ENCODE measurements at regions not wholly inside any gene's neighbourhood (a gene's known extent, or its start where the extent isn't known, plus 50 kb on each side); places are given as distances from the start of the nearest gene placed in this dataset.
"Not testable (repeated sequence)": the region's sequence is repeated elsewhere in the genome, so short reads cannot be mapped to it uniquely, and the experiment has no call there.

DNA sequence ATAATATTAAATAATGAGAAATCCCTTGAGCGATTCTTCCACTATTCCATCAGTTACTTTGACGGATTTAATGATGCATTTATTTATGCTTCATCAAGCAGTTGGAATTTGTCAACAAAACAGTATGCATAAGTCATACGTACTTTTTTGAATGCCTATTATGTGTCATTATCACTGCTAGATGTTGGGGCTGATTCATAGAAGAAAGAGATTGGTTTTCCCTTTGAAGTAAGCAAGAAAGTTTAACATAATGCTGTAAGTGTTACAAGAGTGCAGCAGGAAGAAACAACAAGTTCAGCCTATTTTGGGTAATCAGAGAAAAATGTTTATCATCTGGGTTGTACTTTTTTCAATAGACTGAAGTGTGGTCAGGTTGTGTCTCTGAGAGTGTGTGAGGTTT, 121.2 kb upstream of the RANBP3L start:
- Mint-ChIP-seq H3K9me3 (no peaks in the 10 kb centered on the region), H3K27ac (no peak overlapping the region), H3K27me3 (ENCODE audit: low read depth) (peaks cover 7% of the 10 kb centered on the region), H3K36me3 (ENCODE audit: low read depth) (no peaks in the 10 kb centered on the region), H3K4me3 (no peak overlapping the region), H3K4me1 (ENCODE audit: low read depth) (peaks cover 10% of the 10 kb centered on the region)
- DNase-seq (ENCODE audit: low spot score): no peak

GRCh38 chr5:36423578-36424307, 122.0 kb upstream of the RANBP3L start:
- Mint-ChIP-seq H3K36me3 (ENCODE audit: low read depth) (no peaks in the 10 kb centered on the region), H3K9me3 (no peaks in the 10 kb centered on the region), H3K27me3 (ENCODE audit: low read depth) (peaks cover 13% of the 10 kb centered on the region), H3K4me3 (no peak overlapping the region), H3K4me1 (ENCODE audit: low read depth) (peaks cover 10% of the 10 kb centered on the region), H3K27ac (no peak overlapping the region)
- DNase-seq (ENCODE audit: low spot score): no peak

- not testable (repeated sequence) for H3K27ac Mint-ChIP-seq; DNase-seq (ENCODE audit: low spot score); H3K4me3 Mint-ChIP-seq; H3K36me3 Mint-ChIP-seq (ENCODE audit: low read depth); H3K9me3 Mint-ChIP-seq; H3K4me1 Mint-ChIP-seq (ENCODE audit: low read depth)
- H3K27me3 Mint-ChIP-seq (ENCODE audit: low read depth): peaks cover 26% of the 10 kb centered on the region
Observed at GRCh38 chr5:36426070-36426469, 124.4 kb upstream of the RANBP3L start.

DNA sequence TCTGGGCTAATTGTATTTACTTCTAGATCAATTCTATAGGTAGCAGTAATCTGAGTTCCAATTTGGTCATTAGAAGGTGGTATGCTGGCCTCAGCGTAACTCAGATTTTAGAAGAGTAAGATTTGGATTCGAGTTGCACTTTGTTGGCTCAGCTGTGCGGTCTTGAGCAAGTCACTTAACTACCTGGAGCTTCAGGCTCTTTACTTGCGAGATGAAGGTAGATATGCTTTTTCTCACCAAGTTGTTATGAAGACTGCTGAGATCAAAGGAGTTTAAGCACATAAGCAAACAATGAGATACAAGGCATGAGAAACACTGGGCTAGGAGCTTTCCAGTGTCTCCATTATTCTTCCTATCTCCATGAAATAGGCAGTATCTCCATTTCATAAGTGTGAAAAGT, 133.8 kb upstream of the RANBP3L start:
- Mint-ChIP-seq H3K4me1 (ENCODE audit: low read depth) (no peaks in the 10 kb centered on the region), H3K27ac (no peak overlapping the region), H3K4me3 (no peak overlapping the region), H3K27me3 (ENCODE audit: low read depth) (peaks cover 18% of the 10 kb centered on the region), H3K9me3 (no peaks in the 10 kb centered on the region), H3K36me3 (ENCODE audit: low read depth) (no peaks in the 10 kb centered on the region)
- DNase-seq (ENCODE audit: low spot score): no peak

DNA sequence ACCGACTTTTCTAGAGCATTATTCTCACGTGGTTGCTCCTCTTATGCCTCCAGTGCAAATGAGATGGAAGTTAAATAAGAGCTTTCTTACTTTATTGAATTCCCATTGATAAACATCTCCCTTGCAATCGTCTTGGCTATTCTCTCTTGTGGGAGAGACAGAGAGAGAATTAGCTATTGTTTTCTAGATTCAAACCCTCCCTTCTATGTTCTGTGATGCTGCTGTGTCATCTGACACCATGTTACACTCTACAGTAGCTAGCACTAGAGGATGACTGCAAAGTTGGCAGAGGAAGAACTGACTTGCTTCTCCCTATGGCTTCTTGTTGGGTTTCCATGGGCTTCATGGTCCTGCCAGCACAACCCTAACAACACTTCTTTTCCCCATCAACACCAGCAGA, 134.6 kb upstream of the RANBP3L start:
- Mint-ChIP-seq H3K27ac (no peak overlapping the region), H3K36me3 (ENCODE audit: low read depth) (no peaks in the 10 kb centered on the region), H3K4me3 (no peak overlapping the region), H3K9me3 (no peaks in the 10 kb centered on the region), H3K27me3 (ENCODE audit: low read depth) (peaks cover 15% of the 10 kb centered on the region), H3K4me1 (ENCODE audit: low read depth) (peaks cover 3% of the 10 kb centered on the region)
- DNase-seq (ENCODE audit: low spot score): no peak

GRCh38 chr5:36438765-36439561, 137.3 kb upstream of the RANBP3L start:
- DNase-seq (ENCODE audit: low spot score): no peak
- Mint-ChIP-seq H3K27ac (no peak overlapping the region), H3K4me3 (no peak overlapping the region), H3K9me3 (no peaks in the 10 kb centered on the region), H3K4me1 (ENCODE audit: low read depth) (peaks cover 16% of the 10 kb centered on the region), H3K36me3 (ENCODE audit: low read depth) (no peaks in the 10 kb centered on the region), H3K27me3 (ENCODE audit: low read depth) (peaks cover 15% of the 10 kb centered on the region)

DNA sequence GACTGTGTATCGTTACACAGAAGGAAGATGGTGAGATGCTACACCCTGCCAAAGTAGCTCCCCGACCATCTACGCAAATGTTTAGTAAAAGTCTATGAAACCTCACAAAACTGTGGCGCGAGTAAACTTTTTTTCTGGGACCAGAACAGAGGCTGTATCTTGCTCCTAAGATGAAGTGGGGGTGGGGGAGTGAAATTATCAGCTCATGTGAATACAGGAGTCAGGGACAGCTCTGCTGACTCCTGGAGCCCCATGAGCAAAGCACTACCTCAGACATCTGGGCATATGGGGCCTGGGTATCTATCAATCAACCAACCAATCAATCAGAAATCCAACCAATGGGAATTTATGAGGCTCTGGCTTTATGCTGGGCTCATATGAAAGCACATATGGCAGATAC, 138.6 kb upstream of the RANBP3L start:
- no peak for DNase-seq (ENCODE audit: low spot score)
- no peaks in the 10 kb centered on the region for H3K9me3 Mint-ChIP-seq
- H3K4me1 Mint-ChIP-seq (ENCODE audit: low read depth): peaks cover 16% of the 10 kb centered on the region
- no peak overlapping the region for H3K27ac Mint-ChIP-seq
- no peaks in the 10 kb centered on the region for H3K36me3 Mint-ChIP-seq (ENCODE audit: low read depth)
- peaks cover 12% of the 10 kb centered on the region for H3K27me3 Mint-ChIP-seq (ENCODE audit: low read depth)
- H3K4me3 Mint-ChIP-seq: no peak overlapping the region

DNA sequence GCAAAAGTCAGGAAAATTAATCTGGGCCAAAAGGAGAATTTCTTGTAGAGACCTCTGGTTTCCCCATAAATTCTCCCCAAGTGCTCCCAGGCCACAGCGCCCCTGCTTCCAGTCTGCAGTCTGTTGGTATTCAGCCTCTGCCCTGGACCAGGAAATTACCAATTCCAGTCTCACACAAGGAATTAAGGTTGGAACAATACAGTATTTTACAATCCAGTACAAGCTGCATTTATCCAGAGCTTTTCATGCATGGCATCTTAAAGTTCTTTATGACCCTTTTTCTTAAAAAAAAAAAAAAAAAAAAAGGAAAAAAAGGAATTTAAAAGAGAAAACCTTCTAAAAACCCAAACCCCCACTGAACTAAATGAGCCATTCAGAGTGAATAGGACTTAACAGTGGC, 139.6 kb upstream of the RANBP3L start:
- no peak for DNase-seq (ENCODE audit: low spot score)
- Mint-ChIP-seq H3K27me3 (ENCODE audit: low read depth) (peaks cover 5% of the 10 kb centered on the region), H3K27ac (no peak overlapping the region), H3K9me3 (no peaks in the 10 kb centered on the region), H3K36me3 (ENCODE audit: low read depth) (no peaks in the 10 kb centered on the region), H3K4me3 (no peak overlapping the region), H3K4me1 (ENCODE audit: low read depth) (peaks cover 16% of the 10 kb centered on the region)

DNA sequence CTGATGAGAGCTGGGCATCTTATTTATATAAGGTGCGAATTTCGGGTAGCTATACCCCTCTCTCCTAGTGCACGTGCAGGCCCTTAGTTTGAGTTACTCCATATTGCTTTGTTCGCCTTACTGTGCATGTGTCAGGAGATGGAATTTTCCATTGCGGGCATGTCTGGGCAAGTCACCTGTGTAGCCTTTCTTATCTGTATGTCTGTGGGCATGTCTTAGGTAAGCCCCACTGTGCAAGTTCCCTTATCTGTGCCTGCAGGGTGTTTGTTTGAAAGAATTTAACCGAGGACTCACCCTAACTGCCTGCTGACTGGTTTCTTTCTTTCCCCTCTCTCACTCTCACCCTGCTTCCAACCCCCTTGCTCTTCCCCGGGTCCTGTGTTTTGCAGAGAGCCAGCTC, 140.7 kb upstream of the RANBP3L start:
- no peak overlapping the region for H3K4me3 Mint-ChIP-seq
- H3K9me3 Mint-ChIP-seq: no peaks in the 10 kb centered on the region
- peak overlapping the region; percentile 49 for H3K27ac Mint-ChIP-seq
- peaks cover 16% of the 10 kb centered on the region for H3K4me1 Mint-ChIP-seq (ENCODE audit: low read depth)
- no peaks in the 10 kb centered on the region for H3K27me3 Mint-ChIP-seq (ENCODE audit: low read depth)
- H3K36me3 Mint-ChIP-seq (ENCODE audit: low read depth): no peaks in the 10 kb centered on the region
- peak; percentile 6 for DNase-seq (ENCODE audit: low spot score)

DNA sequence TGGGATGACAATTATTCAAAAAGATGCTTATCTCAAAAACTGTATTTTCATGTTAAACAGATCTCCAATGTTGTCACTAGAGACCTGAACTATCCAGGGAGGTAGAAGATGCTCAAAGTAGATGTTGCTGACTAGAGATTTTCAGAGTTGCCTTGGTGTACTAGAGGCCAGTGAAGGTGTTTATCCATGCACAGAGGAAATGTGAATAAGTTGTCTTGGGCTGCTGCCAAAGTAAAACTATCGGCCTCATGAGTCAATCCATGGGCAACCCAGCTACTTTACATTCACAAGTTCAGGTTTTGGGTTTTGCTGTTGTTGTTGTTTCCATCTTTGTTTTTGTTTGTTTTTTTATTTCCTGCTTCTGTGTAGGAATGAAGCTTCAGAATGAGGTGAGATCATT, 141.1 kb upstream of the RANBP3L start:
- H3K36me3 Mint-ChIP-seq (ENCODE audit: low read depth): no peaks in the 10 kb centered on the region
- no peaks in the 10 kb centered on the region for H3K27me3 Mint-ChIP-seq (ENCODE audit: low read depth)
- DNase-seq (ENCODE audit: low spot score): no peak
- no peaks in the 10 kb centered on the region for H3K9me3 Mint-ChIP-seq
- peak overlapping the region; percentile 49 for H3K27ac Mint-ChIP-seq
- no peak overlapping the region for H3K4me3 Mint-ChIP-seq
- peaks cover 16% of the 10 kb centered on the region for H3K4me1 Mint-ChIP-seq (ENCODE audit: low read depth)

DNA sequence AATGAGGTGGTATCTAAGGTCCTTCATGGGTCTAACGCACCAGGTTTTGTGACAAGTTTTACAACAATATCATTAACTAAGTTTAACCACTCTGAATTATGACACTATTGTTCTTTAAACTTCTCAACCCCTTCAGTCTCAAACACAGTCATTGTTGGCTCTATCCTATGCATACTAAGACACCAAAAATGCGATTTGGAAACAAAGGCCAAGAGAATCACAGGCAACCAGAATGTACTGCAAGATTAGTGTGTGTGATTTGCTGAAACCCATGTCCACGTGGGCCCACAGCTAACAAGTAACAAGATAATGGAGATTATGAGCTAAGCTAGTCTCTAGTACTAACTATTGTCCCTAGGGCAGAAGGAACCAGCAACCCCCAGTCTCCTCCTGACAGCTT, 142.2 kb upstream of the RANBP3L start:
- Mint-ChIP-seq H3K4me1 (ENCODE audit: low read depth) (peaks cover 16% of the 10 kb centered on the region), H3K9me3 (no peaks in the 10 kb centered on the region), H3K36me3 (ENCODE audit: low read depth) (no peaks in the 10 kb centered on the region), H3K4me3 (no peak overlapping the region), H3K27me3 (ENCODE audit: low read depth) (no peaks in the 10 kb centered on the region), H3K27ac (no peak overlapping the region)
- DNase-seq (ENCODE audit: low spot score): no peak

DNA sequence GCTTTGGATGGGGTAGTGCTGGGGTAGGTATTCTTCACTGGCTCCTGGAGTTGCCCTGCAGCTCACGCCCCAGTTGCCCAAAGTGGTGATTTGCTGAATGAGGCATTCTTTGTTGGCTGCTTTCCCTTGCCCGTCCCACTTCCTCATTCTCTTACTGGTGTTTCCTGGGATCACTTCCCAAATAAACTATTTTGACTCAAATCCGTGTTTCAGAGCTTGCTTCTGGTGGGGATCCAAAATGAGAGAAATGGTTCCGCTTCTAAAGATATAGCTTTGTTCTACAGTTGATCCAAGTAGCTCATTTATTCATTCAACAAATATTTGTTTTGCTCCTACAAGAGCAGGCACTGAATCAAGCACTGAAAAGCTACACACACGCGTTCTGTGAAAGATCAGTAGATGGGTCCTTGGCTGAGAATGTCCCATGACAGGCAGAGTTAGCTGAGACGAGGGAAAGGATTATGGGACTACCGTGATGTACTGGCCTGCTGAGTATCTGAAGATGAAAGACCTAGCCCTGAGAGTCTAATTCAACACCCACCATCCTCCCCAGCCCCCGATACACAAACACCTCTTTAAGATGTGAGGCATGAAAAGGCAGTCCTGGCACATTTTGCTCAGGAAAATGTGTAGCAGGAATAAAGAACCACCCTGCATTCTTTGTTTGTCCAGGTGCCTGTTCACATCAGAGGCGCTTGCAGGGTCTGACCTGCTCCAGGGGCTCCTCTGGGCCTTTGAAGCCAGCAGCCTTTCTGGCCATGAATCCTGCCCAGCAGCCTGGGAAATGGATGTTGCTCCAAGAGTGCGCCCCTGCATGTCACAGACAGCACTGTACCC, 143.1 kb upstream of the RANBP3L start:
- Mint-ChIP-seq H3K27me3 (ENCODE audit: low read depth) (no peaks in the 10 kb centered on the region), H3K4me3 (no peak overlapping the region), H3K36me3 (ENCODE audit: low read depth) (no peaks in the 10 kb centered on the region), H3K9me3 (no peaks in the 10 kb centered on the region), H3K4me1 (ENCODE audit: low read depth) (peaks cover 16% of the 10 kb centered on the region), H3K27ac (no peak overlapping the region)
- DNase-seq (ENCODE audit: low spot score): no peak

DNA sequence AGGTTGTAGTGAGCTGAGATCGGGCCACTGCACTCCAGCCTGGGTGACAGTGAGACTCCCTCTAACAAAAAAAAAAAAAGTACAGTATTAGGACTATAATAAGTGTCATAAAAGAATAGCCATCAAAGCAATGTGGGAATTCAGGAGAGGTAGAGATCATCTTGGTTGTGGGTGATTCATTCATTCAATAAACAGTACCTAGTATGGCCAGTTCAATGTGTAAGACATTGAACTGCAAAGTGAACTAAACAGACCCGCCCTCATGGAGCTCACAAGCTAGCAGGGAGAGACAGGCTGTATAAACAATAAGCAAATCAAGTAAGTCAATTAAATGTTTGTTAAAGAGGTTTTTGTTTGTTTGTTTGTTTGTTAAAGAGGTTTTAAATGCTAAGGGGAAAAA, 146.1 kb upstream of the RANBP3L start:
- no peaks in the 10 kb centered on the region for H3K9me3 Mint-ChIP-seq
- no peak for DNase-seq (ENCODE audit: low spot score)
- peaks cover 3% of the 10 kb centered on the region for H3K27me3 Mint-ChIP-seq (ENCODE audit: low read depth)
- no peaks in the 10 kb centered on the region for H3K36me3 Mint-ChIP-seq (ENCODE audit: low read depth)
- no peak overlapping the region for H3K27ac Mint-ChIP-seq
- no peak overlapping the region for H3K4me3 Mint-ChIP-seq
- peaks cover 4% of the 10 kb centered on the region for H3K4me1 Mint-ChIP-seq (ENCODE audit: low read depth)

All from T-helper 2 cell treated with Interferon-gamma antibody and Interleukin-4, amounts not matched to agents 5 μg/mL and 100 μg/mL, for 36 hours (primary cell).